AG04450 (cell line): ENCODE measurements at regions not wholly inside any gene's neighbourhood (a gene's known extent, or its start where the extent isn't known, plus 50 kb on each side); places are given as distances from the start of the nearest gene placed in this dataset.
A peak's percentile ranks its signal among the peaks of the same experiment; 100 is the strongest.

Source experiments
- CTCF ChIA-PET: fragments of 300-600, 350-600 bp; formaldehyde crosslinking; extraction: SDS; loops from one replicate; lab custom pipeline; 2022; ENCODE audit warnings: antibody characterized with exemption, inconsistent platforms; lab: Charles Lee
- POLR2A ChIA-PET: fragments of 350-600 bp; formaldehyde crosslinking; extraction: SDS; loops from one replicate; lab custom pipeline; 2021; ENCODE audit warnings: antibody characterized with exemption, inconsistent platforms; lab: Yijun Ruan, JAX
- DNase-seq: peaks from one replicate; pipeline ENCODE4 v3.0.0-alpha.2; 2011; ENCODE audit warnings: low read depth, low spot score
- H3K27ac ChIP-seq: one replicate; pipeline ENCODE4 v1.5.1; 2012; ENCODE audit warnings: low read depth, low read length, control low read depth
- H3K27me3 ChIP-seq: one replicate; pipeline ENCODE4 v1.6.0; 2012; ENCODE audit warnings: low read length; ENCODE audit not compliant: control insufficient read depth, insufficient read depth
- H3K4me3 ChIP-seq: 2 replicates; pipeline ENCODE4 v1.5.1; 2011; ENCODE audit warnings: mild to moderate bottlenecking, low read depth, low read length, control low read depth
- H3K9me3 ChIP-seq: 2 replicates; pipeline ENCODE4 v1.5.1; 2012; ENCODE audit warnings: low read length; ENCODE audit not compliant: control insufficient read depth, insufficient read depth
- CTCF ChIP-seq: IDR thresholded peaks from 2 replicates; pipeline ENCODE4 v1.5.1; 2011; ENCODE audit warnings: low read depth, low read length, control low read depth, inconsistent platforms

GRCh38 chr3:94303897-94304296 lies 241.0 kb downstream of the NSUN3 start:
- Histone ChIP-seq H3K4me3 (no peak overlapping the region), H3K9me3 (no peaks in the 10 kb centered on the region), H3K27me3 (no peaks in the 10 kb centered on the region), H3K27ac (no peak overlapping the region)
- ChIA-PET CTCF (interaction anchor here (0.6 to 1.7 kb wide), 3 partner anchors 10 to 947 kb away, joined by 3 to 4 read pairs (median 3); no protein-coding TSS in a partner anchor), POLR2A (no interaction called here)
- TF ChIP-seq CTCF = no peak; the same call in 1 of the 2 replicates
- no peak for DNase-seq

- Histone ChIP-seq H3K9me3 (no peaks in the 10 kb centered on the region), H3K4me3 (no peak overlapping the region), H3K27me3 (no peaks in the 10 kb centered on the region), H3K27ac (no peak overlapping the region)
- no peak for TF ChIP-seq CTCF
- ChIA-PET POLR2A (no interaction called here), CTCF (interaction anchor here (1.7 kb wide), 1 partner anchor 18 kb away, joined by 3 read pairs; no protein-coding TSS in a partner anchor)
- DNase-seq = no peak
Measured at GRCh38 chr3:94304954-94305353, 242.1 kb downstream of the NSUN3 start.

- Histone ChIP-seq H3K27me3 (no peaks in the 10 kb centered on the region), H3K9me3 (no peaks in the 10 kb centered on the region), H3K4me3 (no peak overlapping the region), H3K27ac (no peak overlapping the region)
- no peak for TF ChIP-seq CTCF
- ChIA-PET CTCF (interaction anchor here (1.0 kb wide), 1 partner anchor 56 kb away, joined by 5 read pairs; no protein-coding TSS in a partner anchor), POLR2A (no interaction called here)
- no peak for DNase-seq
Measured at GRCh38 chr3:94305835-94306611, 243.2 kb downstream of the NSUN3 start.

GRCh38 chr3:94307588-94307987 lies 244.7 kb downstream of the NSUN3 start:
- no peak for TF ChIP-seq CTCF
- no peak for DNase-seq
- Histone ChIP-seq H3K4me3 (no peak overlapping the region), H3K27me3 (no peaks in the 10 kb centered on the region), H3K27ac (no peak overlapping the region), H3K9me3 (no peaks in the 10 kb centered on the region)
- CTCF ChIA-PET = no interaction called here
- POLR2A ChIA-PET = no interaction called here

GRCh38 chr3:94308767-94309166 lies 245.9 kb downstream of the NSUN3 start:
- Histone ChIP-seq H3K27ac (no peak overlapping the region), H3K27me3 (no peaks in the 10 kb centered on the region), H3K4me3 (no peak overlapping the region), H3K9me3 (no peaks in the 10 kb centered on the region)
- POLR2A ChIA-PET = no interaction called here
- DNase-seq = no peak
- CTCF ChIA-PET = no interaction called here
- TF ChIP-seq CTCF = 0 out of 2 replicates have a peak, but pooled peaks have one; percentile 9
